ENCODE measurements at regions not wholly inside any gene's neighbourhood (a gene's known extent, or its start where the extent isn't known, plus 50 kb on each side); places are given as distances from the start of the nearest gene placed in this dataset.

- TF ChIP-seq POLR2AphosphoS5 (IDR thresholded peaks at IDR 0.05; ENCODE audit: borderline replicate concordance, low read depth, low read length) (no peak), EZH2 (IDR thresholded peaks at IDR 0.05) (no peak)
Measured at GRCh38 chr2:14960686-14961324, 328.3 kb downstream of the LRATD1 start.
